SK-N-SH treated with all-trans-retinoic acid at 6 μM for 48 hours (cell line): ENCODE measurements at regions not wholly inside any gene's neighbourhood (a gene's known extent, or its start where the extent isn't known, plus 50 kb on each side); places are given as distances from the start of the nearest gene placed in this dataset.

Experiments
- ATAC-seq: fragments of 200-7000 bp; cut with Tn5 transposase; 3 replicates; pipeline ENCODE4 v1.9.1; 2020; ENCODE audit warnings: mild to moderate bottlenecking, moderate library complexity
- ARNTL ChIP-seq: fragments of 450-650 bp; formaldehyde crosslinking; IDR thresholded peaks from 2 replicates; pipeline ENCODE4 v1.5.0; 2020; ENCODE audit warnings: low read depth, mild to moderate bottlenecking, moderate library complexity, borderline replicate concordance
- BACH2 ChIP-seq: fragments of 250-450 bp; sonication (Bioruptor Pico); IDR thresholded peaks from 2 replicates; pipeline ENCODE4 v1.9.0; 2021; ENCODE audit warnings: mild to moderate bottlenecking, borderline replicate concordance
- ESRRG ChIP-seq: fragments of 250-450 bp; sonication (Bioruptor Pico); IDR thresholded peaks from 2 replicates; pipeline ENCODE4 v1.6.1; 2021; ENCODE audit warnings: mild to moderate bottlenecking
- GLIS3 ChIP-seq: fragments of 250-450 bp; sonication (Bioruptor Pico); IDR thresholded peaks from 2 replicates; pipeline ENCODE4 v1.5.0; 2020; ENCODE audit warnings: mild to moderate bottlenecking, moderate library complexity
- ISL1 ChIP-seq: fragments of 250-450 bp; sonication (Bioruptor Pico); IDR thresholded peaks from 2 replicates; pipeline ENCODE4 v2.1.2; 2022; ENCODE audit warnings: mild to moderate bottlenecking, moderate library complexity
- OSR1 ChIP-seq: fragments of 250-450 bp; sonication (Bioruptor Pico); IDR thresholded peaks from 2 replicates; pipeline ENCODE4 v1.8.0; 2022; ENCODE audit warnings: moderate library complexity, mild to moderate bottlenecking, inconsistent platforms
- RARB ChIP-seq: fragments of 250-450 bp; sonication (Bioruptor Pico); IDR thresholded peaks from 2 replicates; pipeline ENCODE4 v1.8.0; 2021; ENCODE audit warnings: mild to moderate bottlenecking, moderate library complexity
- TCF4 ChIP-seq: fragments of 250-450 bp; sonication (Bioruptor Pico); IDR thresholded peaks from 2 replicates; pipeline ENCODE4 v1.8.0; 2021; ENCODE audit warnings: mild to moderate bottlenecking, moderate library complexity, borderline replicate concordance
- TOX ChIP-seq: fragments of 250-450 bp; sonication (Bioruptor Pico); IDR thresholded peaks from 2 replicates; pipeline ENCODE4 v1.8.0; 2021; ENCODE audit warnings: mild to moderate bottlenecking, moderate library complexity, borderline replicate concordance
- ZC3H10 ChIP-seq: fragments of 250-450 bp; sonication (Bioruptor Pico); IDR thresholded peaks from 2 replicates; pipeline ENCODE4 v1.5.1; 2021; ENCODE audit warnings: mild to moderate bottlenecking, moderate library complexity
- ZFP3 ChIP-seq: fragments of 250-450 bp; sonication (Bioruptor Pico); IDR thresholded peaks from 2 replicates; pipeline ENCODE4 v1.5.0; 2020; ENCODE audit warnings: mild to moderate bottlenecking, moderate library complexity
- ZFP30 ChIP-seq: fragments of 450-650 bp; formaldehyde crosslinking; IDR thresholded peaks from 2 replicates; pipeline ENCODE4 v1.5.0; 2022; ENCODE audit warnings: mild to moderate bottlenecking, moderate library complexity
- ZNF70 ChIP-seq: fragments of 450-650 bp; formaldehyde crosslinking; IDR thresholded peaks from 2 replicates; pipeline ENCODE4 v1.5.0; 2020; ENCODE audit warnings: mild to moderate bottlenecking, moderate library complexity
- ZNF8 ChIP-seq: fragments of 450-650 bp; formaldehyde crosslinking; IDR thresholded peaks from 2 replicates; pipeline ENCODE4 v1.5.0; 2020; ENCODE audit warnings: mild to moderate bottlenecking, moderate library complexity
- TF ChIP-seq, protein P1 (sequence below): fragments of 250-450 bp; sonication (Bioruptor Pico); IDR thresholded peaks from 2 replicates; pipeline ENCODE4 v1.8.0; 2021; ENCODE audit warnings: low read depth, mild to moderate bottlenecking, moderate library complexity, borderline replicate concordance
- TF ChIP-seq, protein P2 (sequence below): fragments of 250-450 bp; sonication (Bioruptor Pico); IDR thresholded peaks from 2 replicates; pipeline ENCODE4 v1.5.0; 2020; ENCODE audit warnings: mild to moderate bottlenecking, moderate library complexity
- TF ChIP-seq, protein P3 (sequence below): fragments of 250-450 bp; sonication (Bioruptor Pico); IDR thresholded peaks from 2 replicates; pipeline ENCODE4 v1.5.1; 2020; ENCODE audit warnings: low read depth, mild to moderate bottlenecking, moderate library complexity
- TF ChIP-seq, protein P4 (sequence below): fragments of 250-450 bp; sonication (Bioruptor Pico); IDR thresholded peaks from 2 replicates; pipeline ENCODE4 v1.8.0; 2020; ENCODE audit warnings: mild to moderate bottlenecking, moderate library complexity, borderline replicate concordance

DNA sequence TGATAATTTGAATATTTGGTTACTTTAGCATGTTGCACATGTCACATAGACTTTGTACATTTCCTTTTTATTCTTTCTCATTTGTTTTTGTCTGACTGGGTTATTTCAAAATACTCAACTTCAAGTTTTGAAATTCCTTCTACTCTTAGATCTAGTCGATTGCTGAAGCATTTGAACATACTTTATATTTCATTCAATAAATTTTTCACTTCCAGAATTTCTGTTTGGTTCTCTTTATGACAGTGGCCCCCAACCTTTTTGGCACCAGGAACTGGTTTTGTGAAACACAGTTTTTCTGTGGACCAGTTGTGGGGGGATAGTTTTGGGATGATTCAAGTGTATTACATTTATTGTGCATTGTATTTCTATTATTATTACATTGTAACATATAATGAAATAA lies 119.8 kb downstream of the COX7C start (continued):
- TF ChIP-seq, protein P1, sequence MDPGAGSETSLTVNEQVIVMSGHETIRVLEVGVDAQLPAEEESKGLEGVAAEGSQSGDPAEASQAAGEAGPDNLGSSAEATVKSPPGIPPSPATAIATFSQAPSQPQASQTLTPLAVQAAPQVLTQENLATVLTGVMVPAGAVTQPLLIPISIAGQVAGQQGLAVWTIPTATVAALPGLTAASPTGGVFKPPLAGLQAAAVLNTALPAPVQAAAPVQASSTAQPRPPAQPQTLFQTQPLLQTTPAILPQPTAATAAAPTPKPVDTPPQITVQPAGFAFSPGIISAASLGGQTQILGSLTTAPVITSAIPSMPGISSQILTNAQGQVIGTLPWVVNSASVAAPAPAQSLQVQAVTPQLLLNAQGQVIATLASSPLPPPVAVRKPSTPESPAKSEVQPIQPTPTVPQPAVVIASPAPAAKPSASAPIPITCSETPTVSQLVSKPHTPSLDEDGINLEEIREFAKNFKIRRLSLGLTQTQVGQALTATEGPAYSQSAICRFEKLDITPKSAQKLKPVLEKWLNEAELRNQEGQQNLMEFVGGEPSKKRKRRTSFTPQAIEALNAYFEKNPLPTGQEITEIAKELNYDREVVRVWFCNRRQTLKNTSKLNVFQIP, result no peak

DNA sequence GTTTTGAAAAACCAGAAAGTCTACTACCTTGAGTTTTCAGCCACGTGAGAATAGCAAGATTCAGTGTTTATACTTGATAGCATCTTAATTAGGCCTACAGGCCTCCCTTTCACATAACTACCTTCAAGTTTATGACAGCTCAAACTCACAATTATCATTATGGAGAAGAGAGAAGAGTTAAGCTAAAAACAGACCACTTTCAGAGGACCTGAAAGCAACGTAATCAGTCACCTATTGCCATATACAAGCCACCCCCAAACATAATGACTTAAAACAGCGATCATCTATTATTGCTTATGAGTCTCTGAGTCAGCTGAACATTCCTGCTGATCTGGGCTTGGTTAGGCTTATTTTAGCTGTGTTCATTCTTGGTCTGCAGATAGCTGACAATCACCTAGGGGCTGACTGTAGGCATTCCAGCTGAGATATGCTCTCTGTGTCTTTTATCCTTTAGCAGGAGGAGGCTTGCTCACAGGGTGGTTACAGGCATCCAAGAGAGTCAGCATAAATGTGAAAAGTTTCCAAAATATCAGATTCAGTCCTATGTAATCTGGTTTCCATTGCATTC lies 130.9 kb downstream of the COX7C start:
- no peak for ATAC-seq
- TF ChIP-seq RARB, result no peak

DNA sequence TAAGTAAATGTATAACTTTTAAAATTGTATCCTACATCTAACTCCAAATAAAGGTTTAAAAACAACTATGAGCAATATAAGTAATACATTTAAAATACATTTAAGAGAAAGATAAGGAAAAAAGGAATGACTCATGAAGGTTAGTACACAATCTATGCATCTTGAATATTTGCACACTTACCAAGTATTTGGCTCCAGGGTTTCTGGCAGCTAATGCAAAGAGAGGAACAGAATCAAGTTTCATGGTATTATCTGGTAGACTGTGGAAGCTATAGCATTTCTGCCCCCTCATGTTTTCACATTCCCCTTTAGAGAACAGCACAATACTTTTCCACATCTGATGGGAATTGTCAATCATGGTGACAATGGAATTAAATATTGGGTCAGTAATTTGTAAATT lies 132.1 kb downstream of the COX7C start:
- no peak for TF ChIP-seq ZFP30 (CRISPR knock-in tag)
- no peak for TF ChIP-seq ZNF70 (CRISPR knock-in tag)
- no peak for TF ChIP-seq GLIS3
- TF ChIP-seq RARB, result no peak
- TF ChIP-seq TOX, result no peak
- TF ChIP-seq OSR1 (CRISPR knock-in tag), result no peak
- no peak for TF ChIP-seq ARNTL (CRISPR knock-in tag)
- no peak for ATAC-seq

DNA sequence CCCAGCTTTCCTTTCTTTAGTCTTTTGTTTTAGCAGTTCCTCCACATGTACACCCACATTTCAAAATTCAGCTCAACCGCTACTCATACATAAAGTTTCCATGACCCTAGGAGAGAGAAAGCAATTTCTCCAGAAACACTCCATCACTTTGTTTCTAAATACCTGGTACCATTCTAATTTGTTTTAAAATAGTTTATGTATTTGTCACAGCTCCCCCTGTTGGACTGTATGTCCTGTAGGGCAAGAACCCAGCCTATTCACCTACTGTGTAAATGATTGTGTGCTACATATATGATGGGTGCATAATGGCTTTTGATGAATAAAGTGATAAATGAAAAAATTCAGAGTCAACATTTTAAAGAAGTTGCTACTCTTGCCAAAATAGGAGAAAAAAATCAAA lies 139.1 kb downstream of the COX7C start:
- TF ChIP-seq GLIS3 (no peak), TCF4 (CRISPR knock-in tag) (no peak), ZNF8 (CRISPR knock-in tag) (no peak), ZFP30 (CRISPR knock-in tag) (no peak)
- TF ChIP-seq, protein P2, sequence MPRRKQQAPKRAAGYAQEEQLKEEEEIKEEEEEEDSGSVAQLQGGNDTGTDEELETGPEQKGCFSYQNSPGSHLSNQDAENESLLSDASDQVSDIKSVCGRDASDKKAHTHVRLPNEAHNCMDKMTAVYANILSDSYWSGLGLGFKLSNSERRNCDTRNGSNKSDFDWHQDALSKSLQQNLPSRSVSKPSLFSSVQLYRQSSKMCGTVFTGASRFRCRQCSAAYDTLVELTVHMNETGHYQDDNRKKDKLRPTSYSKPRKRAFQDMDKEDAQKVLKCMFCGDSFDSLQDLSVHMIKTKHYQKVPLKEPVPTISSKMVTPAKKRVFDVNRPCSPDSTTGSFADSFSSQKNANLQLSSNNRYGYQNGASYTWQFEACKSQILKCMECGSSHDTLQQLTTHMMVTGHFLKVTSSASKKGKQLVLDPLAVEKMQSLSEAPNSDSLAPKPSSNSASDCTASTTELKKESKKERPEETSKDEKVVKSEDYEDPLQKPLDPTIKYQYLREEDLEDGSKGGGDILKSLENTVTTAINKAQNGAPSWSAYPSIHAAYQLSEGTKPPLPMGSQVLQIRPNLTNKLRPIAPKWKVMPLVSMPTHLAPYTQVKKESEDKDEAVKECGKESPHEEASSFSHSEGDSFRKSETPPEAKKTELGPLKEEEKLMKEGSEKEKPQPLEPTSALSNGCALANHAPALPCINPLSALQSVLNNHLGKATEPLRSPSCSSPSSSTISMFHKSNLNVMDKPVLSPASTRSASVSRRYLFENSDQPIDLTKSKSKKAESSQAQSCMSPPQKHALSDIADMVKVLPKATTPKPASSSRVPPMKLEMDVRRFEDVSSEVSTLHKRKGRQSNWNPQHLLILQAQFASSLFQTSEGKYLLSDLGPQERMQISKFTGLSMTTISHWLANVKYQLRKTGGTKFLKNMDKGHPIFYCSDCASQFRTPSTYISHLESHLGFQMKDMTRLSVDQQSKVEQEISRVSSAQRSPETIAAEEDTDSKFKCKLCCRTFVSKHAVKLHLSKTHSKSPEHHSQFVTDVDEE, result no peak
- TF ChIP-seq, protein P3, sequence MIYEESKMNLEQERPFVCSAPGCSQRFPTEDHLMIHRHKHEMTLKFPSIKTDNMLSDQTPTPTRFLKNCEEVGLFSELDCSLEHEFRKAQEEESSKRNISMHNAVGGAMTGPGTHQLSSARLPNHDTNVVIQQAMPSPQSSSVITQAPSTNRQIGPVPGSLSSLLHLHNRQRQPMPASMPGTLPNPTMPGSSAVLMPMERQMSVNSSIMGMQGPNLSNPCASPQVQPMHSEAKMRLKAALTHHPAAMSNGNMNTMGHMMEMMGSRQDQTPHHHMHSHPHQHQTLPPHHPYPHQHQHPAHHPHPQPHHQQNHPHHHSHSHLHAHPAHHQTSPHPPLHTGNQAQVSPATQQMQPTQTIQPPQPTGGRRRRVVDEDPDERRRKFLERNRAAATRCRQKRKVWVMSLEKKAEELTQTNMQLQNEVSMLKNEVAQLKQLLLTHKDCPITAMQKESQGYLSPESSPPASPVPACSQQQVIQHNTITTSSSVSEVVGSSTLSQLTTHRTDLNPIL (CRISPR knock-in tag), result no peak
- no peak for ATAC-seq

DNA sequence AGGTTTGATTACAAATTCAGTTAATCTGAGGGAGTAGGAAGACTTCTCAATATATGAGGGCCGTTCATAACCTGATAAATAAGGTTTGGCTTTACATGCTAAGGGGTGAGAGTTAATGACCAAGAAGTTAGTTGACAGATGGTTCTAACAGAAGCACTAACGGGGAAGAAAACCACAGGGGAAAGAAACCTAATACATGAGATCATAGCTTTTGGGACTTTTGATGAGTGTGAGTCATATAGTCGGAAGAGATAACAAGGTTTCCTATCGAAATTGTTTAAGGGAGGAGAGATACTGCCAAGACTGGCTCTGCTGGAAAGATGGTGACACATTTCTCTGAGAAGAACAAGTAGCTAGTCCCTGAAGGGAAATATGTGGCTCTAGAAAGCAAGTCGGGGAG lies 140.1 kb downstream of the COX7C start:
- TF ChIP-seq RARB (no peak), ISL1 (CRISPR knock-in tag) (no peak), ZNF8 (CRISPR knock-in tag) (no peak), ESRRG (no peak), GLIS3 (no peak), ZFP30 (CRISPR knock-in tag) (no peak), OSR1 (CRISPR knock-in tag) (no peak), ZFP3 (no peak), ZNF70 (CRISPR knock-in tag) (no peak)
- TF ChIP-seq, protein P4, sequence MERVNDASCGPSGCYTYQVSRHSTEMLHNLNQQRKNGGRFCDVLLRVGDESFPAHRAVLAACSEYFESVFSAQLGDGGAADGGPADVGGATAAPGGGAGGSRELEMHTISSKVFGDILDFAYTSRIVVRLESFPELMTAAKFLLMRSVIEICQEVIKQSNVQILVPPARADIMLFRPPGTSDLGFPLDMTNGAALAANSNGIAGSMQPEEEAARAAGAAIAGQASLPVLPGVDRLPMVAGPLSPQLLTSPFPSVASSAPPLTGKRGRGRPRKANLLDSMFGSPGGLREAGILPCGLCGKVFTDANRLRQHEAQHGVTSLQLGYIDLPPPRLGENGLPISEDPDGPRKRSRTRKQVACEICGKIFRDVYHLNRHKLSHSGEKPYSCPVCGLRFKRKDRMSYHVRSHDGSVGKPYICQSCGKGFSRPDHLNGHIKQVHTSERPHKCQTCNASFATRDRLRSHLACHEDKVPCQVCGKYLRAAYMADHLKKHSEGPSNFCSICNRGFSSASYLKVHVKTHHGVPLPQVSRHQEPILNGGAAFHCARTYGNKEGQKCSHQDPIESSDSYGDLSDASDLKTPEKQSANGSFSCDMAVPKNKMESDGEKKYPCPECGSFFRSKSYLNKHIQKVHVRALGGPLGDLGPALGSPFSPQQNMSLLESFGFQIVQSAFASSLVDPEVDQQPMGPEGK (CRISPR knock-in tag), result no peak
- TF ChIP-seq, protein P3 (CRISPR knock-in tag), result no peak
- no peak for ATAC-seq

DNA sequence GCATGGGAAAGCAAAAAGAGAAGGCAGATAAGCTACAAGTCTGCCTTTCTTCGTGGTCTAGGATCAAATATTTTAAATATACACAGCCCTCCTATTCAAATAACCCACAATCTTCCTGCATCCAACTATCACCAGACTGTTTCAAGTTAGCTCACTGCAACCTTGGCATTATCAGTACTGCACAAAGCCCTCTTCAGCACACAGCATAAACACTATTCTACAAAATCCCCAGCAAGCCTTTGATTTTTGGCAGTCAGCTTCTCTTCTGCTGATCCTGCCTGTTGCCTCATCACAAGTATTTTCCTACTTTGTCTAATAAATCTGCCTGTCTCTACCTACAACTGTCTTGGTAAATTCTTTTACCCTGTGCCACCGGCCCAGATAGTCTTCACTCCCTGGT lies 142.9 kb downstream of the COX7C start:
- no peak for ATAC-seq
- TF ChIP-seq, protein P4 (CRISPR knock-in tag), result no peak
- no peak for TF ChIP-seq TOX
- no peak for TF ChIP-seq TCF4 (CRISPR knock-in tag)
- TF ChIP-seq ISL1 (CRISPR knock-in tag), result no peak
- no peak for TF ChIP-seq ZNF70 (CRISPR knock-in tag)
- no peak for TF ChIP-seq RARB
- TF ChIP-seq BACH2 (CRISPR knock-in tag), result no peak
- TF ChIP-seq, protein P2, result no peak
- no peak for TF ChIP-seq ZC3H10 (CRISPR knock-in tag)
- TF ChIP-seq OSR1 (CRISPR knock-in tag), result no peak
- TF ChIP-seq ZFP30 (CRISPR knock-in tag), result no peak
